SK-N-SH treated with all-trans-retinoic acid at 6 μM for 48 hours (cell line): ENCODE measurements at regions not wholly inside any gene's neighbourhood (a gene's known extent, or its start where the extent isn't known, plus 50 kb on each side); places are given as distances from the start of the nearest gene placed in this dataset.

Experiments used
- ISL1 ChIP-seq: fragments of 250-450 bp; sonication (Bioruptor Pico); IDR thresholded peaks from 2 replicates; pipeline ENCODE4 v2.1.2; 2022; ENCODE audit warnings: mild to moderate bottlenecking, moderate library complexity
- TSHZ2 ChIP-seq: fragments of 250-450 bp; sonication (Bioruptor Pico); IDR thresholded peaks from 2 replicates; pipeline ENCODE4 v1.5.0; 2020; ENCODE audit warnings: mild to moderate bottlenecking, moderate library complexity
- TF ChIP-seq, protein P1 (sequence below): fragments of 250-450 bp; sonication (Bioruptor Pico); IDR thresholded peaks from 2 replicates; pipeline ENCODE4 v1.8.0; 2020; ENCODE audit warnings: mild to moderate bottlenecking, moderate library complexity, borderline replicate concordance
- TF ChIP-seq, protein P2 (sequence below): fragments of 250-450 bp; sonication (Bioruptor Pico); IDR thresholded peaks from 2 replicates; pipeline ENCODE4 v1.5.1; 2021; ENCODE audit warnings: mild to moderate bottlenecking, moderate library complexity

DNA sequence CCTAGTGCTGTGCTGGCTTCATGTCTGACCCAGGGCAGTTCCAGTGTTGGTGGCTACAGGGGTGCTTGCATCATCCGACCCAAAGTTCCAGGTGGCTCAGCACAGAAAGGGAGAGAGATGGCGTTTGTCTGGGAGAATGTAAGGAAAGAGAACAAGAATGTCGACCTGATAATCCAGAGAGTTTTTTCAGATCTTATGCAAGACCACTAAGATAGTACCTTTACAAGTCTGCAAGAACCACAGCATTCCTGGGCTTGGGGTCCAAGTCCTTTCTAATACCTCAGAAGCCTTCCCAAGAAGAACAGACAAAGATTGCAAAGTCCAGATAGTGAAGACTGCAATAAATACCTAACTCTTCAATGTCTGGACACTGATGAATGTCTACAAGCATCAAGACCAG is 363.0 kb upstream of the TOM1L1 start:
- TF ChIP-seq TSHZ2: no peak
- no peak for TF ChIP-seq ISL1 (CRISPR knock-in tag)
- TF ChIP-seq, protein P1, sequence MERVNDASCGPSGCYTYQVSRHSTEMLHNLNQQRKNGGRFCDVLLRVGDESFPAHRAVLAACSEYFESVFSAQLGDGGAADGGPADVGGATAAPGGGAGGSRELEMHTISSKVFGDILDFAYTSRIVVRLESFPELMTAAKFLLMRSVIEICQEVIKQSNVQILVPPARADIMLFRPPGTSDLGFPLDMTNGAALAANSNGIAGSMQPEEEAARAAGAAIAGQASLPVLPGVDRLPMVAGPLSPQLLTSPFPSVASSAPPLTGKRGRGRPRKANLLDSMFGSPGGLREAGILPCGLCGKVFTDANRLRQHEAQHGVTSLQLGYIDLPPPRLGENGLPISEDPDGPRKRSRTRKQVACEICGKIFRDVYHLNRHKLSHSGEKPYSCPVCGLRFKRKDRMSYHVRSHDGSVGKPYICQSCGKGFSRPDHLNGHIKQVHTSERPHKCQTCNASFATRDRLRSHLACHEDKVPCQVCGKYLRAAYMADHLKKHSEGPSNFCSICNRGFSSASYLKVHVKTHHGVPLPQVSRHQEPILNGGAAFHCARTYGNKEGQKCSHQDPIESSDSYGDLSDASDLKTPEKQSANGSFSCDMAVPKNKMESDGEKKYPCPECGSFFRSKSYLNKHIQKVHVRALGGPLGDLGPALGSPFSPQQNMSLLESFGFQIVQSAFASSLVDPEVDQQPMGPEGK (CRISPR knock-in tag): no peak
- TF ChIP-seq, protein P2, sequence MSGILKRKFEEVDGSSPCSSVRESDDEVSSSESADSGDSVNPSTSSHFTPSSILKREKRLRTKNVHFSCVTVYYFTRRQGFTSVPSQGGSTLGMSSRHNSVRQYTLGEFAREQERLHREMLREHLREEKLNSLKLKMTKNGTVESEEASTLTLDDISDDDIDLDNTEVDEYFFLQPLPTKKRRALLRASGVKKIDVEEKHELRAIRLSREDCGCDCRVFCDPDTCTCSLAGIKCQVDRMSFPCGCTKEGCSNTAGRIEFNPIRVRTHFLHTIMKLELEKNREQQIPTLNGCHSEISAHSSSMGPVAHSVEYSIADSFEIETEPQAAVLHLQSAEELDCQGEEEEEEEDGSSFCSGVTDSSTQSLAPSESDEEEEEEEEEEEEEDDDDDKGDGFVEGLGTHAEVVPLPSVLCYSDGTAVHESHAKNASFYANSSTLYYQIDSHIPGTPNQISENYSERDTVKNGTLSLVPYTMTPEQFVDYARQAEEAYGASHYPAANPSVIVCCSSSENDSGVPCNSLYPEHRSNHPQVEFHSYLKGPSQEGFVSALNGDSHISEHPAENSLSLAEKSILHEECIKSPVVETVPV (CRISPR knock-in tag): no peak
